ENCODE measurements at regions not wholly inside any gene's neighbourhood (a gene's known extent, or its start where the extent isn't known, plus 50 kb on each side); places are given as distances from the start of the nearest gene placed in this dataset.

- no peak for TF ChIP-seq POLR2AphosphoS5 (IDR thresholded peaks at IDR 0.05)
- TF ChIP-seq CTCF (IDR thresholded peaks at IDR 0.05): no peak
- no peak for TF ChIP-seq POLR2A (IDR thresholded peaks at IDR 0.05)
- no peak for TF ChIP-seq EP300 (IDR thresholded peaks at IDR 0.05)
These were observed 54.3 kb upstream of the CIT start for GRCh38 chr12:119931402-119931801.
